ENCODE measurements at regions not wholly inside any gene's neighbourhood (a gene's known extent, or its start where the extent isn't known, plus 50 kb on each side); places are given as distances from the start of the nearest gene placed in this dataset.

DNA sequence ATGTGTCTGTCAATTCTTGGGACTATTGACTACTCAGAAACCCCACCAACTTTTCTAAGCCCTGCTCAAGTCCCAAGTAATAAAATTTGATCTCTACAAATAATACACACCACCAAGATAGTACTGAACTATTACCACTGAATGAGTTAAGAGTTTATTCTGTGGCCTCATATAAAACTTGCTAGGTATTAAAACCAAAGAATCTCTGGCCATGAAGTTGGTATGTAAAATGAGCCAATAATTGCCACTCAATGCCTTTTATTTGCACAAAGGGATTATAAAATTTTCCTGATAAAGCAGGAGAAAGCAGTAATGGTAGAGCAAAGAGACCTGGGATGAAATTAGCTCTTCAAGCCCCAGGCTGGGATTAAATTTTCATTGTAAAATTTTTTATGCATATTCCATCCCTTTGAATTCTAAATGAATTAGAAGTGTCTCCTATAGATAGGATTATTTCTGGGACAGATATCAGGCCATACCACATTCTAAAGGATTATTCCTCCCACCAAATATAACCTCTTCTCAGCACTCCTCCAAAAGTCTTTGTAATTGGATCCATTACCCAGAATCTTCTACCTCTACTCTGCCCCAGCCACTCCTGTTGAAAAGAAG, 450.5 kb upstream of the ACVR2A start:
- DNase-seq = no peak

DNA sequence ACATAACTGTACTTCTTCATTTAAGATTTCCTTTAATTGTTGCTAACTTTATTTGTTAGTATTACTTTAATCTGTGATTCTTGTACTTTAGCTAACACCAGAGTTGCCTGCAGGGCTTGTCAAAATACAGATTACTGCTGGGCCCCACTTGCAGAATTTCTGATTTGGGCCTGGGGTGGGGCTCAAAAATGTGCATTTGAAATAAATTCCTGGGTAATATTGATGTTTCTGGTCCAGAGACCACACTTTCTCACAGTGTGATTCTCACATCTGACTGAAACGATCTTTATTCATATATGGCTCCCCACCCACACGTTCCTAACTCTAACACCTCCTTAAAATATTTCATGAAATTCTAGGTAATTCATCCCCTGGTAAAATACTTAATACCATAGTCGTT, 452.6 kb upstream of the ACVR2A start:
- no peak for DNase-seq

DNA sequence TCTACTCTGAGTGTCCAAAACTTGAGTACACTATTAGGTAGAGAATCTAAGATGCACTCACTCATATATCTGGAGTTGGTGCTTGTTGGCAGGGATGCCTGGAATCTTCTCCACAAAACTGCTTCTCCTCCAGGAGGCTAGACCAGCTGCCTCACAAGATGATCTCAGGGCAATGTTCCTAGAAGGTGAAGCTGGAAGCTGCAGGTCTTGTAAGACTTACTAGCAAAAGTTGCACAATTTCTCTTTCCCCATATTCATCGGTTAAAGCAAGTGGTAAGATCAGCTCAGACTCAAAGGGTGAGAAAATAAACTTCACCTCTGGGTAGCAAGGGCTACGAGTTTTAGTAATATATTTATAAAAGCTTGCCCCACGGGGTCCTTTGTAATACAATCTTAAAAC, 454.4 kb upstream of the ACVR2A start:
- no peak for DNase-seq

DNA sequence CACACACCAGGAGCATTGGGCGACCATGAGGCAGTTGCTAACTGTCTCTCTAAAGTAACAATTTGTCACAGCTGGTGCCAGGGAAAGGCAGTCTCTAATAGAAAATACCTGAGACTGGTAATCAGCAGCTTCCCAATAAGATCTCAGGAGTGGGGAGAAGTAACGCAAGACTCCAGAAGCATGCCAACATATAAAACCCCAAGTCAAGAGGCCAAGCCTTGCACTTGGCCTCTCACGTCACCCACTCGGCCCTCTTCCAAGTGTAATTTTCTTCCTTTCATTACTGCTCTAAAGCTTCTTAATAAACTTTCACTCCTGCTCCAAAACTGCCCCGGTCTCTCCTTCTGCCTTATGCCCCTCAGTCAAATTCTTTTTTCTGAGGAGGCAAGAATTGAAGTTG, 455.6 kb upstream of the ACVR2A start:
- no peak for DNase-seq

DNA sequence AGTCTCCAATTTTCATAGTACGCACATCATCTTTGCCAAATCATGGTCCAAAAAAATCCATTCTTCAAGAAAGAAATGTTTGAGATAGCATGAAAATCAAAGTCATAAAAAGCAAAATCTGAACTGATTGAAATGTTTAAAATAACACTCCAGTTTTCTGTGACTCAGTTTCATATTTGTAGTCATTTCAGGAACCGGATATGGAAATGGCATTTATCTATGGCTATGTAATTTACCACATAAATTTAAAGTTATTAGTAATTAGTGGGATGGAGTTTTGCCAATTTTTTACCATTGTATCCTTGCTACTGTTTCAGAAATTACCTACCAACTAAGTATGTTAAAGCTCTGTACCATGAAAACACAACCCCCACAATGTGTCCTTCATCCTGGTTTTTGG, 456.6 kb upstream of the ACVR2A start:
- no peak for DNase-seq

DNA sequence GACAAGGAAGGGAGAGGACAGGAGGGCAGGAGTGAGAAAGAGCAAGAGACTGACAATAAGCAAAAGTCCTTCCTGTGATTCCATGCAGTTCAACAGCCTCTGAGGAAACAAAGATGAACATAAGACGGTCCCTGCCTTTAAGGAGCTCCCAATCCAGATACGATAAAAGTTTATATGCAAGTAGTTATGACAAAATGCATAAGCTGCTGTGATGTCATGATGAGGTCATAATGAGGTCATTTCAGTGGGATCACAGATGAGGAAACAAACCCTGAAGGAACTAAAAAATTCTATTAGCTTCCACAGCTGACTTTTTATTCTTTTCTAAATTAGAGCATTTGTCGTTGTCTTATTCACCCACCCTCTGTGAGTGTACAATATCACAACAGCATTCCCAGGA, 458.5 kb upstream of the ACVR2A start:
- no peak for DNase-seq

DNA sequence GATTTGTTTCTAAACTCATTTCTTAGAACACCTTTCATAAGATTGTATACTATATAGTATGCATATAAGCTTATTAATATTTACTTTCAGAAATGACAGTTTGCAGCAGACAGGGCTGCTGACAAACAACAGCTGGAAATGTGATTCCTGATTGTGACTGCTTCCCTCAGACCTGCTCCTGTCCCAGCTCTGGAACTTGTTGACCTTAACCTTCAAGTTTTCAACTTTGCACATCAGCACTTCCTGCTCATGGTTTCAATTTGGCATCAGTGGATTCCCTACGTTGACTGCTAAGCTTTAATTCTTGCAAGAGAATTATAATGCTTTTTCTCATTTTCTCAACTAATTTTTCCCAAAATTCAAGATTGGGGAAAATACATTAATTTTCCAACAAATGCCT, 459.2 kb upstream of the ACVR2A start:
- no peak for DNase-seq

DNA sequence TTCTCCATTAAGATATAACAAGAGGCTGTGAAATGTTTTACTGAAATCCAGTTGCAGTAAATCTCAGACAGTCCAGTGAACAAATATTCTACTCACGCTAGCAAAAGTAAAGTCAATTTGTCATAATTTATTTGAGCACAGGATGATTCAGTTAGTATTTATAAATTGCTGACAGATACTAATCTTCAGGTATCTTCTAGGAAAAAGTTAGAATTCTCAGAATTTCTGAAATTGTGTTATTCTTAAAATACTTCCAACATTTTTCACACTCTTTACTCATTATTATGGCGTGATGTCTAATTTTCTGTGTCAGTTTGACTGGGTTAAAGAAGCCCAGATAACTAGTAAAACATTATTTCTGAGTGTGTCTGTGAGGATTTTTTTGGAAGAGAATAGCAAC, 460.2 kb upstream of the ACVR2A start:
- no peak for DNase-seq

DNA sequence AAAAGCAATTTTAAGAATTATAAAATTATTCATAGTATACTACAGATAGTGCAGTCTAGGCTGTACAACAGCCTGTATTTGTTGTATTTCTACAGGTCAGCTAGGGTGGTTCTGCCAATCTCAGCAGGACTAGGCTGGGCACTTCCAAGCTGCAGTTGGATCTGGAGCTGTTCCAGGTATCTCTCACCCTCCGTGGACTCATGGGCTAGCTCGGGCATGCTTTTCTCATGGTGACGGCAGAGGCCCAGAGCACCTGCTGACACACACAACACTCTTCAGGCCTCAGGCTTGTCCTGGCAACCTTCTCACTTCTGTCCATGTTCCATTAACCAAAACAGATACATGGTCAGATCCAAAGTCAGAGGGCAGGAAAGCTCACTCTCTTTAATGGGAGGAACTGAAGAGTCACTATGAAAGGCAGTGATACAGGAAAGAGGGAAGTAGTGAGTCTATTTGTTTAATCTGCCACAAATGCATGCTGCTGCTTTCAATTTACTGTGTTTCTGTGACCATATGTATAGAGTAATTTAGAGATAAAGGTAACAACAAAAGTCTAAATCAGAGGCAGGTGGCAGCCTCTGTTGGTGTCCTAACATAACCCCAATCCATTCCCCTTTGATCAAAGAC, 462.4 kb upstream of the ACVR2A start:
- DNase-seq = no peak

DNA sequence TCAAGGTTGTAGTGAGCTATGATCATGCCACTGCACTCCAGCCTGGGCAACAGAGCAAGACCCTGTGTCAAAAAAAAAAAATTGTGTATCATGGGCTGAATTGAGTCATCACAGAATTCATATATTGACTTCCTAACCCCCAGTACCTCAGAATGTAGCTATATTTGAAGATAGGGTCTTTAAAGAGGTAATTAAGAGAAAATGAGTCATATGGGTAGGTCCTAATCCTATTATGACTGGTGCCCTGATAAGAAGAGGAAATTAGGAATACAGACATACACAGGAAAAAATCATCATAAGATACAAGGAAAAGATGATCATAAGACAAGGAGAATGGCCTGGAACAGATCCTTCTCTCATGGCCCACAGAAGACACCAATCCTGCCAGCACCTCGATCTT, 466.4 kb upstream of the ACVR2A start:
- DNase-seq = no peak

DNA sequence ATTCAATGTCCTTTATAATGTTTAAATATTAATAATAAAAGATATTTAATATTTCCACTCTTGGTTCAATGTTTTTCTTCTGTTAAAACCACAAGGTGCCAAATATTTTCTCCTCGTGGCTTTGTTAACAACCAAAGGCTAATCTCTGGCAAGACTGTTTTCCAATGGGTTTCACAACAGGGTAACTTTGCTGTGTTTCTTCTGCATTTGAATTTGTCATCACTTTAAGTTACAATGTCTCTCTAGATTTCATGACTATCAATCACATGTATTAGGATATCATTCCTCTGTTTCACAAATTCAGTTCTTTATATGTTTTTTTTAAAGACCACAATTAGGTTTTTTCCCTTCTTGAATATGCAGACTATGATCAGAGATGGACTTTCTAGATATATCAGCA, 469.8 kb upstream of the ACVR2A start:
- DNase-seq = no peak

DNA sequence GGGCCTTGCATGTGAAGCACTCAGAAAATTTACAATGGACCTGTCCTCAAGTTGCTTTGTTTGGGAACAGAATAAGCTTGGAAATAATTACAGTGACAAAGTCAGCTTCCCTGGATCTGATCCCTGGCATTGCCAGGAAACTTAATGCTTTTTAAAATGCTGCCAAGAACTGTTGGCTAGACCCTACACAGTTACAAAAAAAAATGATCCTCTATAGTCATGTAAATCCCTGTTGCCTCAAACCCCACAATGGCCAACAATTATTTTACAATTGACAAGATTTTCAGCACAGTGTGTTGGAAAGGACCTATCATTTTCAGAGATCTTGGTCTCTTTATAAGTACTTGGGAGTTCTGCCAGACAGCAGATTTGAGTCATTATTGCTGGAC, 470.4 kb upstream of the ACVR2A start:
- no peak for DNase-seq

DNA sequence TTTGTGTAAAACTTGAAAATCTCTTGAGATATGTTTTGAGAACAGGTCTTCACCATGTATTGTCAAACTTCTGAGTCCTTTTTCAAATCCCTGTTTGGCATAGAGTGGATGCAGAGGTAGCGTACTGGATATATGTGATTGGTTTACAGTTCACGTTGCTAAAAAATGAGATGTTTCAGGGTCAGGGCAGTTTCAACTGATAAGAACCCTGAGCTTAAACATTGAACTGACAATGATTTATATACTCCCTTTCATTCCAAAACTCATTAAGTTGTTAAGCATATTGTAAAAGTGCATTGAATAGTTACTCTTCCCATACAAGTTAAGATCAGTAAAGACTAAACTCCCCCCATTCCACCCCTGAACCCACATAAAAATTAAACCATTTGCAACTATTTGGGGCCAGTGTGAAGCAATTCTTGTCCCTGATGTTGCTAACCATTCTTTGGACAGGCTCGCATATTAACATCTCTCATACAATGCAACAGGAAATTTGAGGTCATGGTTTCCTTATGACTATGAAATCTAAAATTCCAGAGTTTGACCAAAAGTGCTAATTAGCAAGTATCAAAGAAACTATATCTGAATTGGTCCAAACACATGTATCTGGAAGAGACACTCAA, 470.9 kb upstream of the ACVR2A start:
- no peak for DNase-seq

DNA sequence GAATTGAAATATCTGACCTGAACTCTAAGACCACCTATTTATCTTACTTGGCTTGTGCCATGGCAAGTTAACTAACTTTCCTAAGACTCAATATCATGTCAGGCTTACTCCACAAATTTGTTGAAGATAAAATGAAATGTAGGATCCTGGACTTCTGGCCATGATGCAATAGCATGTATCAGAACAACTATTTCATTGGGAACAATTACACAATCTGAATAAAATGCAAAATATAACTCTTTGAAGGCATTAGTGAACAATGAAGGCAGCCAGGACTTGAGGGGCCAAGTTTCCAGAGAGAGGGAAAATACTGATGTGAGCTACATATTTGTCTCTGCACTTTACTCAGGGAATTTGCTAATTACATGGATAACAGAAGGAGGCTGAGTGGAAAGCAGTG, 476.5 kb upstream of the ACVR2A start:
- no peak for DNase-seq

DNA sequence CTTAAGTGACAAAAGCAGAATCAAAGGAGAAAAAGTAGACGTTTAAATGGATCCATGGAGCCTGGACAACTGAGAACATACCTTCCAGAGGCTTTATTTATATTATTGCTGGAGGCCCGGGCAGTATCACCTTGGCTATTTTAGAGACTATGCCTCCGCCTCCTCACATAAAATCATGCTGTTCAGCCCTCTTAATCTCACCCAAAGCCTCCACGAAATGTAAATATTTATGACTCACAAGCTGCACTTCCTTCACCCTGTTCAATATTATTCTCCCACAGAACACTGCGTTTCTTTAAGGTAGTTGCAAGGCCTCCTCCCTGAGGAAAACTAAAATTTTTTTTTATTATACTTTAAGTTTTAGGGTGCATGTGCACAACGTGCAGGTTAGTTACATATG, 478.6 kb upstream of the ACVR2A start:
- DNase-seq = no peak

DNA sequence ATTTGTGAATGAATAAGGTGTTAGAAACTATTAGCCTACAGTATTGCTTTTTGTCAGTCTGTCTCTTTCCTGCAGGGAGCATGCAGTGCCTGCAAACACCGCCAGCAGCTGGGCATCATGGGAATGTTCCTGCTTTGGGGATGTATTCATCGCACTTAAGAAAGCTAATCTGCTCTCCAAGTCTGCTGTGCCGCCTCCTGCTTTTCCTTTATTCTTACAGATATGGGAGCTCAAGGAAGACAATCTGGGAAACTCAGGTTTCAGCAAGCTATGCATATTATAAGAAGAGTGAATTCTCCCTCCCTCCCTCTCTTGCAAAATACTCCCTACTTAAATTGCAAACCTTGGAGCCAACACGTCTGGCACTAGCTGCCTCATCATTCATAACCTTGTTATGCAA, 479.2 kb upstream of the ACVR2A start:
- no peak for DNase-seq

DNA sequence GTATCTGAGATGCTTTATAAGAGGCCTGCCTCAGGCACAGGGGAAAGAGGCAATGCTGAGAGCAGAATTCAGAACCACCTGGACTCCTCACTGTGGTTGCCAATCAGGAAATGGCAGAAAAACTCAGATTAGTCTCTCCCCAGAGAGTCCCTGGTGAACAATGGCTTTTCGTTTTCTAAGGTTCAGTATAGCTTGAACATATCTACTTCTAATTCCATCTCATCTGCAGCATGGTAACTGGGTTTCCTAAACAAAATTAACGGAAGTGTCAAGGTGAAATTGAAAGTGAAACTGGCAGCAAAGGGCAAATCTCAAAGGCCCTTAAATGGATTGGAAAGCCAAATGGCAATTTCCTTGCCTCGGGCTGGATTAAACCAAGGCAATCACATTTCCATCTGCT, 480.2 kb upstream of the ACVR2A start:
- DNase-seq = peak; percentile 77

DNA sequence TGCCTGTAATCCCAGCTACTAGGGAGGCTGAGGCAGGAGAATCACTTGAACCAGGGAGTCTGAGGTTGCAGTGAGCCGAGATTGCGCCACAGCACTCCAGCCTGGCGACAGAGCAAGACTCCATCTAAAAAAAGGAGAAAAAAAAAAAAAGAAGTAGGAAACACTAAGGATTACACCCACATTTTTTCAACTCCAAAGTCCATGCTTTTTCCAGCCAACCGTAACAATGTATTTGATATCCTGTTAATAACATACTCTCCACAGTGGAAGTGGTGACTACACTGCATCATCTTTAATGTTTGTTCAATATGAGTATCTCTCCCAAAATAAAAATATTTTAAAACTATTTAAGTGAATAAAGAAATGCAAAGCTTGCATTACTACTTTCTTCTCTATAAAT, 481.6 kb upstream of the ACVR2A start:
- no peak for DNase-seq

DNA sequence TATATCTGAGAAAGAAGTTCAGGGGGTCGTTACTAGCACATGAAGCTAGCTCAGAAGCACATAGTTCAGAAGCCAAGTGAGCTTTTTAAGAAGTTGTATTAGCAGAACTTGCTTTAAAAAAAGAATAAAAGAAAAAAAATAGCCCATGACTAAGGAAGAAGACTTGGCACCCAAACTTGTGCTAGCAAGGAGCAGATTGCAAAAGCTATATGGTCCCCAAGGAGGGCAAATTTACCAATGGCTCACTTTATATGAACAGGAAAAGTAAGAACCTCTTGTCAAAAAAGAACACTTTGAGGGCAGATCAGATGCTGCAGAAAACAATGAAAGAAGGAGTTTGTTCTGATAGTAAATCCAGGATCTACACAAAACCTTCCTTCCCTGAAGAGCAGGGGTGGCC, 486.5 kb upstream of the ACVR2A start:
- no peak for DNase-seq

DNA sequence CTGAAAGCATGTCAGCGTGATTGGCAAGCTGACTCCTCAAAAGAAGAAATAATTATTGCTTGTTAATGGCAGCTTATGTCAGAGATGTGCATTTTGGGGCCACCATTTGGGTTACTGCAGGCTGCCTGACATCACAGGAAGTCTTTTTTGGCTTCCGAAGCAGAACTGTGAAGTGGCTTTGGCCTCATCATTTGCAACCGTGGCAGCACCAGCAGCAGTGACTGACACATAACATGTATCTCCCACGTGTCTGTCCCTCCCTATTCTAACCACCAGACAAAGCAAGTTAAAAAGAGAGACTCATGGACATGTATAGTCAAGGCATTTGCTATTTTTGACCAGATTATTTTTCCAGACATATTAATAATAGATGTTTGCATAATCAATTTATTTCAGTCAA, 488.7 kb upstream of the ACVR2A start:
- DNase-seq = no peak

DNA sequence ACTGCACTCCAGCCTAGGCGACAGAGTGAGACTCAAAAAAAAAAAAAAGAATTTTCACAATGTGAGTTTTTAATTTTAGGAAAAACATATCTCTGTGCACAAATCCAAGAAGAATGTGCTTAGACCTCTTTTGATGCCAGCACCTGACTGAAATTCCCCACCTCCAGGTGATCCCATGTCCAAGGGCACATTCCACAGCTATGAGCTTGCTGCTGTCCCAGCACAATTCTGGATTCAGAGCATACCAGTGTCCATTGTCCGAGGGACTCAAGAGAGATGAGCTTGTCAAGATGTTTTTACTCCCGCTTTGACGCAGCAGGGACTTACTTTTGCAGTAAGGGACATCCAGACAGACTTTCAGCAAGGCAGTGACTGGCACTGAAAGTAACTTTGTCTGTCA, 489.1 kb upstream of the ACVR2A start:
- DNase-seq = no peak

DNA sequence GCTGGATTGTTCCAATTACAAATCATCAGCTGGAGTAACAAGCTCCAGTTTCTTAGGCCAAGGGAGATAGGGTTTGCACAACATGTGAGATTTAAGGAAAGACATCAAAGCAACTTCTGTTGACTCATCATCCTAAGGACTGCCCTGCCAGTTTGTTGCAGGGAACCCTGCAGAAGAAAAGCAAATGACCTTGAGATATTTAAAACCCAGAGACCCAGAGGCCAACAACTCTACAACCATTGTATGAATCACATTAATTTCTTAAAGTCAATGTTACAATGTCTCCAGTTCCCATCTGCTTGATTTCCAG, 491.8 kb upstream of the ACVR2A start:
- no peak for DNase-seq

DNA sequence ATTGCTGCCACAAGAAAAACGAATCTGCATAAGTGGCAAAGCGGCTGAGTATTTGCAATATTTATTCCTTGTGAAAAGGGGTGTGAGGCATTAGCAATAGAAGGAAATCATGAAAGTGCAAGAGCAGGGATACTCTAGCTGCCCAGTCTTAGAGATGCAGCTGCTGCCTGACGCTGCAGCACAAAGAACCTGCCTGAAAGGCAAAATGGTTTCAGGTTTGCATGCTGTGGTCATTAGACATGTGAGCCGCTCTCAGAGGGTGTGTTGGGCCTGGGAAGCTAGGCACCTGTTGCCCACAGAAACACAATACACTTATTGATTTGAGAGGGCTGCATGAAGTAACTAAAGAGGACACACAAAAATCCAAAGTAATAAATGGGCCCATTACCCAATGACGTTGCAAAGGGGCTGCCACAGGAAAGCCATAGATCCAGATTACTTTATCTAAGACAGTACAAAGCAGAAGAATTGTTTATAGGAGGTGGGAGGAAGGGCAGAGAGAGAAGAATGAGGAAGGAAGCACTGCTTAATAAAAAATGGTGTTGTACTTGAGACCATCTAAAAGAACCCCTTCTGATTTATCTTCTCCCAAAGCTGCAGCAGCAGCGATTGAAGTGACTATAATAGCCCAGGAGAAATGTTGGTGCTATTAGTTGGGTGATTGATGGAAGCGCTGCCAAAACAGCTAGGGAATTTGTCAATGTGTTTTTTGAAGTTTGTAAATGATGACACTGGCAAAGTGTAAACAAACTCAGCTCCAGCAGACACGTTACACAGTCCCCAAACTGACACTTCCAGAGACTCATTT, 492.4 kb upstream of the ACVR2A start:
- DNase-seq = no peak

DNA sequence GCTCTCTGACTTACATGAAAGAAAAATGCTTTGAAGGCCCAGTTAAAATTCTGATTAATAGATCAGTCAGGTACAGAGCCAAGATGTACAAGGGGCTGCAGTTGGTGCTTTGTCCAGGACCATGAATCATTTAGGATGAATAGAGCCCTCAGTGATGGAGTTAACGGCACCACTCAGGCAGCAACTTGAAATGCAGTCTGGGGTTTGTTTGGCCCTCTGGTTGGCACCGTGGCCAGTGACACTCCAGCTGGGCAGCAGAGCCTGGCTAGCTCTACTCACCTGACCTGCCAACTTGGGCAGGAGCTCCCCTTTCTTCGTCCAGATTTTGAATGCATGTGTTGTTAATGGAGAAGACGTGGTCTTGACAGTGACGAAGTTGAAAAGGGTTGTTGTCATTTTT, 493.0 kb upstream of the ACVR2A start:
- DNase-seq = no peak

All from OCI-M1 (cell line).